Left ventricle myocardium inferior (tissue), 1 donor: ENCODE measurements at regions not wholly inside any gene's neighbourhood (a gene's known extent, or its start where the extent isn't known, plus 50 kb on each side); places are given as distances from the start of the nearest gene placed in this dataset.
A peak's percentile ranks its signal among the peaks of the same experiment; 100 is the strongest.

Experiments
- DNase-seq: peaks from one replicate; pipeline ENCODE4 v3.0.0-alpha.2; 2020
- H3K27ac ChIP-seq: fragments of 200-600 bp; replicated peaks from 2 replicates; pipeline ENCODE4 v1.8.0; 2021
- H3K27me3 ChIP-seq: fragments of 200-600 bp; 2 replicates; pipeline ENCODE4 v1.8.0; 2021; ENCODE audit warnings: low read depth
- H3K36me3 ChIP-seq: fragments of 200-600 bp; 2 replicates; pipeline ENCODE4 v1.8.0; 2021
- H3K4me1 ChIP-seq: fragments of 200-600 bp; 2 replicates; pipeline ENCODE4 v1.8.0; 2021
- H3K4me3 ChIP-seq: fragments of 200-600 bp; 2 replicates; pipeline ENCODE4 v1.8.0; 2021; ENCODE audit warnings: mild to moderate bottlenecking, moderate library complexity
- H3K9me3 ChIP-seq: fragments of 200-600 bp; replicated peaks from 2 replicates; pipeline ENCODE4 v1.8.0; 2021
- intact Hi-C: fragments of 100-400 bp; cut with micrococcal nuclease; formaldehyde crosslinking; loops from one replicate; pipeline ENCODE4 v1.11.0; 2022
- TF ChIP-seq, protein P1 (sequence below): fragments of 200-600 bp; IDR thresholded peaks from 2 replicates; pipeline ENCODE4 v1.8.0; 2021; ENCODE audit warnings: antibody characterized with exemption, mild to moderate bottlenecking, borderline replicate concordance
- donor health status: DM: no; HTN: yes; CAD: no; lungs with severe emphysema.

DNA sequence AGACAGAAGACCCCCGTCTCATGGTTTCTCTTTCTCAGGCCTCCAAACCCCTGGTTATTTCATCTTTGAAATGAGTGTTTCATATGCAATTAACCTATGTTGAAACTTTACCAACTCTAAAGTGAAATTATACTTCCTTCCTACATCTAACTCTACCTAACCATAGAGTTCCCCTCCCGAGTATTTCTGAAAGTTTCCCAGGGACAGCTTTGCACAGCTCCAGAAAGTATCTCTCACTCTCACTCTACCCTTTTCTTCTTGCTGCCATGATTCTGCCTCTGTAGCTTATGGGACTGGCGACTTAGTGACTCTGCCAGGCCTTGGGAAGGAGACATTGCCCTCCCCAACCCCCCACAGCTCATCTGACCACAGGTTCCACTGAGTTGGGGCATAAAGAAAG is 107.9 kb downstream of the B3GNT2 start:
- Histone ChIP-seq H3K27ac (peak overlapping the region; percentile 51), H3K27me3 (no peaks in the 10 kb centered on the region), H3K4me1 (peaks cover 40% of the 10 kb centered on the region), H3K9me3 (no peaks in the 10 kb centered on the region), H3K36me3 (no peaks in the 10 kb centered on the region), H3K4me3 (no peak overlapping the region)
- intact Hi-C loops = no loop called here
- no peak for DNase-seq
- TF ChIP-seq, protein P1, sequence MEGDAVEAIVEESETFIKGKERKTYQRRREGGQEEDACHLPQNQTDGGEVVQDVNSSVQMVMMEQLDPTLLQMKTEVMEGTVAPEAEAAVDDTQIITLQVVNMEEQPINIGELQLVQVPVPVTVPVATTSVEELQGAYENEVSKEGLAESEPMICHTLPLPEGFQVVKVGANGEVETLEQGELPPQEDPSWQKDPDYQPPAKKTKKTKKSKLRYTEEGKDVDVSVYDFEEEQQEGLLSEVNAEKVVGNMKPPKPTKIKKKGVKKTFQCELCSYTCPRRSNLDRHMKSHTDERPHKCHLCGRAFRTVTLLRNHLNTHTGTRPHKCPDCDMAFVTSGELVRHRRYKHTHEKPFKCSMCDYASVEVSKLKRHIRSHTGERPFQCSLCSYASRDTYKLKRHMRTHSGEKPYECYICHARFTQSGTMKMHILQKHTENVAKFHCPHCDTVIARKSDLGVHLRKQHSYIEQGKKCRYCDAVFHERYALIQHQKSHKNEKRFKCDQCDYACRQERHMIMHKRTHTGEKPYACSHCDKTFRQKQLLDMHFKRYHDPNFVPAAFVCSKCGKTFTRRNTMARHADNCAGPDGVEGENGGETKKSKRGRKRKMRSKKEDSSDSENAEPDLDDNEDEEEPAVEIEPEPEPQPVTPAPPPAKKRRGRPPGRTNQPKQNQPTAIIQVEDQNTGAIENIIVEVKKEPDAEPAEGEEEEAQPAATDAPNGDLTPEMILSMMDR = no peak

DNA sequence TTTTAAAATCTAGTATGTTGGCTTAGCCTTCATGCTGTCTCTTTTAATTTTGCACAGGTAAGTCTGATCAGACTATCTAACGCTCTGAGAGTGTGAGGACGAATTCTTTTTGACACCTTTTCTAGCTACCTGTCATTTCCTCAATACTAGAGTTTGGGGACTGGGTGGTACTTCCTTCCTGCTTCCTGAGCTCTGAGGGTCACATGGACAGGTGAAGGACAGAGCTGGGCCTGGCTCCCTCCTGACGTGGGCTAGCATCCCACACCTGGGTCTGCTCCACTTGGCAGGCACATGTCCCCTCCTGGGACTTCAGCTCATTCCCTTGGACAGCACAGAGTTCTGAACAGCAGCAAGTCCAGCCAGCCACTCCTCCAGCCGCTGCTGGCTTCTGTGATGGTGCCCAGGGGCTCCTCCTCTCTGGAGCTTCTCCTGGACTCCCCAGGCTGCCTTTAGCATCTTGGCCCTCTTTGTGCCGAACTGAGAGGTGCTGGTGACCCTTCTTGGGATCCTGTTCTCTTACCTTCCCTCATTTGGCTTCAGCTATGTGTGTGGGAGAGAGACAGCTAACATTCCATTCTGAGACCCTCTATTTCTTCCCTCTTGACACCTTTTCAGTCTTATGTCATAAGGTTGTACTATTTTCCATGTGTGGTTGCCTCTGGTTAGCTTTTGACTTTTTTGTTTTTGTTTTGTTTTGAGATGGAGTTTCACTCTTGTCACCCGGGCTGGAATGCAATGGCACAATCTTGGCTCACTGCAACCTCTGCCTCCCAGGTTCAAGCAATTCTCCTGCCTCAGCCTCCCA is 106.9 kb downstream of the B3GNT2 start:
- Histone ChIP-seq H3K36me3 (no peaks in the 10 kb centered on the region), H3K27ac (no peak overlapping the region), H3K9me3 (no peaks in the 10 kb centered on the region), H3K4me3 (no peak overlapping the region), H3K4me1 (peaks cover 40% of the 10 kb centered on the region), H3K27me3 (no peaks in the 10 kb centered on the region)
- intact Hi-C loops = no loop called here
- TF ChIP-seq, protein P1 = no peak
- no peak for DNase-seq

DNA sequence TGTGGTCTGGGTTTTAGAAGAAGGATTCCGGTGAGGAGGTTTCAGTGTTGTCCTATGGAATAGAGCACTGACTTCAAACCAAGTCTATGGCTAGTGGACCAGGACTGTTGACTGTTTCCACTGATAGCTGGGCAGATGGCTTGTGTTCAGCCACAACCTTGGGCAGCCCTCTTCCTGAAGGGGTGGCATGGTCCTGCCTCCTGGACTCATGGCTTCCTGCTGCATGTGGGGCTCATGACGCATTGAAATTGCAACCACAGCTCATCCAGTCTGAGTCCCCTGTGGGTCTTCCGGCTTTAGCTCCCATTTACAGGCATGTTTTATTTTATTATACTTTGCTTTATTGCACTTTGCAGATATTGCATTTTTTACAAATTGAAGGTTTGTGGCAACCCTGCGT is 105.0 kb downstream of the B3GNT2 start:
- H3K36me3 ChIP-seq = no peaks in the 10 kb centered on the region
- no peaks in the 10 kb centered on the region for H3K9me3 ChIP-seq
- peaks cover 21% of the 10 kb centered on the region for H3K4me1 ChIP-seq
- no peak overlapping the region for H3K4me3 ChIP-seq
- intact Hi-C loops = no loop called here
- H3K27me3 ChIP-seq = no peaks in the 10 kb centered on the region
- DNase-seq = no peak
- H3K27ac ChIP-seq = no peak overlapping the region
- TF ChIP-seq, protein P1 = no peak

DNA sequence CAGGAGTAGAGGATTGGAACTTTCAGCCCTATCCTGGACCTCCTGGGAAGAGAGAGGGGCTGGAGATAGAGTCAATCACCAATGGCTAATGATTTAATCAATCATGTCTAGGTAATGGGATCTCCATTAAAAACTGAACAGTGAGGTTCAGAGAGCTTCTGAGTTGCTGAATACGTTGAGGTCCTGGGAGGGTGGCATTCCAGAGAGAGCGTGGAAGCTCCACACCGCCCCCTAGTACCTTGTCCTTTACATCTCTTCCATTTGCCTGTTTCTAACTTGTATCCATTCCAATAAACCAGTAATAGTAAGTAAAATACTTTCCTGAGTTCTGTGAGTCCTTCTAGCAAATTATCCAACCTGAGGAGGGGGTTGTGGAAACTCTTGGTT is 101.7 kb downstream of the B3GNT2 start:
- intact Hi-C loops = no loop called here

DNA sequence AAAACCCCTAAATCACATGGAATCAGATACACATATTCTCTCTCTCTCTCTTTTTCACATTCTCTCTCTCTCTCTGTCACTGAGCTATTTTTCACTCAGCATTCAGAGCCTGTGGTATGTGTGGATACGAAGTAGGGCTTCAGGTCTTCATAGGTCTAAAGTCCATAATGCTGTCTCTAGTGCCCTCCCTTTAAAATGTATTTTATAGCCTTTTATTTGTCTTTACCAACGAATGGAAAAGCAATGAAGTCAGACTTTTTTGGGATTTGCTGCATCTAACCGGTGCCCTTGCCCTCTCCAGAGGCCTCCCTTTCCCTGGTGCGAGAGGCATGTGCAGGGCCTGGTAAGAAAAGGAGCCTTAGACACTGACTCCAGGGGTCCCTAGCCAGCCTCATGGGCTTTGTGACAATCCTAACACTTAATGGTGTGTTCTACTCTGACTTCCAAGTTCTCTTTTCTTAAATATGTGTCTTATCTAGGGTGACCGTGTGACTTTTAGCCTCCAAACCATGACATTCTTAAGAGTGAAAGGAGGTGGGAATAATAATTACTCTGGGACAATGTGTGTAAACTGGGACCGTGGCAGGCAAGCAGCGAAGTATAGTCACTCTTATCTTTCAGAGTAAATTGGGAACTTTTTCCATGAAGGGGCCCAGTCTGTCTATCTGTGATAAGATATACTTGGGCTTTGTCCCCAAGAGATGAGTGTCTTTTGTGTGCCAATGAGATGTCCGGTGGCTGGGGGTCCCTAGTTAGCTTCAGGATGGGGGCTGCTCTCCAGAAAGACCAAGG is 101.1 kb downstream of the B3GNT2 start:
- Histone ChIP-seq H3K4me3 (no peak overlapping the region), H3K9me3 (no peaks in the 10 kb centered on the region), H3K27me3 (no peaks in the 10 kb centered on the region), H3K4me1 (peaks cover 36% of the 10 kb centered on the region), H3K36me3 (no peaks in the 10 kb centered on the region), H3K27ac (no peak overlapping the region)
- TF ChIP-seq, protein P1 = no peak
- DNase-seq = no peak
- intact Hi-C loops = no loop called here

More for the DNA sequence above, 101.7 kb downstream of the B3GNT2 start:
- no peaks in the 10 kb centered on the region for H3K36me3 ChIP-seq
- no peak overlapping the region for H3K27ac ChIP-seq
- H3K4me1 ChIP-seq = peaks cover 30% of the 10 kb centered on the region
- no peaks in the 10 kb centered on the region for H3K9me3 ChIP-seq
- no peaks in the 10 kb centered on the region for H3K27me3 ChIP-seq
- DNase-seq = no peak
- TF ChIP-seq, protein P1 = no peak
- no peak overlapping the region for H3K4me3 ChIP-seq
